Stimulated activated CD4-positive, alpha-beta T cell treated with anti-CD3 and anti-CD28 coated beads, Interleukin-12 subunit alpha, Interleukin-12 subunit beta, amount 100 ng/mL, for 4 hours (primary cell): ENCODE measurements at regions not wholly inside any gene's neighbourhood (a gene's known extent, or its start where the extent isn't known, plus 50 kb on each side); places are given as distances from the start of the nearest gene placed in this dataset.
A peak's percentile ranks its signal among the peaks of the same experiment; 100 is the strongest.

ENCODE experiments used
- DNase-seq: peaks from one replicate; pipeline ENCODE4 v3.0.0-alpha.2; 2020

GRCh38 chr11:103676413-103676812 lies 360.0 kb upstream of the DDI1 start:
- DNase-seq, result no peak

- no peak for DNase-seq
Observed at GRCh38 chr11:103680826-103681225, 355.6 kb upstream of the DDI1 start.

GRCh38 chr11:103681855-103682254 lies 354.6 kb upstream of the DDI1 start:
- DNase-seq, result no peak

- DNase-seq, result peak; percentile 2
Observed at GRCh38 chr11:103682318-103683184, 353.9 kb upstream of the DDI1 start.

GRCh38 chr11:103683576-103683975 lies 352.9 kb upstream of the DDI1 start:
- no peak for DNase-seq

GRCh38 chr11:103688924-103689323 lies 347.5 kb upstream of the DDI1 start:
- no peak for DNase-seq

- no peak for DNase-seq
Observed at GRCh38 chr11:103690356-103690755, 346.1 kb upstream of the DDI1 start.

- DNase-seq, result no peak
Observed at GRCh38 chr11:103696123-103696522, 340.3 kb upstream of the DDI1 start.

GRCh38 chr11:103699216-103699615 lies 337.2 kb upstream of the DDI1 start:
- no peak for DNase-seq

- DNase-seq, result no peak
Observed at GRCh38 chr11:103699656-103700055, 336.8 kb upstream of the DDI1 start.

GRCh38 chr11:103700622-103701021 lies 335.8 kb upstream of the DDI1 start:
- no peak for DNase-seq

- no peak for DNase-seq
Observed at GRCh38 chr11:103703437-103703836, 333.0 kb upstream of the DDI1 start.

- no peak for DNase-seq
Observed at GRCh38 chr11:103703954-103704353, 332.5 kb upstream of the DDI1 start.

GRCh38 chr11:103705642-103706041 lies 330.8 kb upstream of the DDI1 start:
- no peak for DNase-seq

GRCh38 chr11:103709371-103709770 lies 327.1 kb upstream of the DDI1 start:
- no peak for DNase-seq

- no peak for DNase-seq
Observed at GRCh38 chr11:103714246-103714645, 322.2 kb upstream of the DDI1 start.

GRCh38 chr11:103716363-103716762 lies 320.1 kb upstream of the DDI1 start:
- DNase-seq, result no peak

GRCh38 chr11:103727262-103727661 lies 309.2 kb upstream of the DDI1 start:
- no peak for DNase-seq

GRCh38 chr11:103729617-103730016 lies 306.8 kb upstream of the DDI1 start:
- no peak for DNase-seq

GRCh38 chr11:103730131-103730940 lies 306.1 kb upstream of the DDI1 start:
- DNase-seq, result no peak

GRCh38 chr11:103731670-103732069 lies 304.8 kb upstream of the DDI1 start:
- DNase-seq, result no peak

- no peak for DNase-seq
Observed at GRCh38 chr11:103733889-103734288, 302.6 kb upstream of the DDI1 start.

GRCh38 chr11:103735497-103736032 lies 300.9 kb upstream of the DDI1 start:
- no peak for DNase-seq
